GM18907 (cell line): ENCODE measurements at regions not wholly inside any gene's neighbourhood (a gene's known extent, or its start where the extent isn't known, plus 50 kb on each side); places are given as distances from the start of the nearest gene placed in this dataset.

Experiments used
- ATAC-seq: cut with Tn5 transposase; IDR thresholded peaks from one replicate; pipeline ENCODE4 v1.9.1; 2021; ENCODE audit warnings: mild to moderate bottlenecking, moderate library complexity; ENCODE audit not compliant: unreplicated experiment

DNA sequence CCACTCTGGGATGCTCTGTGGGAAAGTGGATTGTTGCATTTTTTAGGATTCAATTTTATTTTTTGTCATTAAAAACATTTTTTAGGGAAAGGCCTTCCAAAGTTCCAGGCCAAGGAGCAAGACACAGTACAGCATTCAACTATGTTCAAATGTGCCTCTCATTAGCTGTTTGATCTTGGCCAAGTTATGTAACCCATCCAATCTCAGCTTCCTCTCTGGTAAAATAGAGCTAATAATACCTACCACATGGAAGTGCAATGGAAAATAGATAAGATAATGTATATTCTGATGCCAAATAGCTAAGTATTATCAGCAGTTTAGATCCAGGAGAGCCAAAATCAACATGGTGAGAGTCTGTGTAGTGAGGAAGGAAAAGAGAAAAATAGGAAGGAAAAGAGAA, 220.3 kb upstream of the SESN3 start:
- ATAC-seq: no peak

DNA sequence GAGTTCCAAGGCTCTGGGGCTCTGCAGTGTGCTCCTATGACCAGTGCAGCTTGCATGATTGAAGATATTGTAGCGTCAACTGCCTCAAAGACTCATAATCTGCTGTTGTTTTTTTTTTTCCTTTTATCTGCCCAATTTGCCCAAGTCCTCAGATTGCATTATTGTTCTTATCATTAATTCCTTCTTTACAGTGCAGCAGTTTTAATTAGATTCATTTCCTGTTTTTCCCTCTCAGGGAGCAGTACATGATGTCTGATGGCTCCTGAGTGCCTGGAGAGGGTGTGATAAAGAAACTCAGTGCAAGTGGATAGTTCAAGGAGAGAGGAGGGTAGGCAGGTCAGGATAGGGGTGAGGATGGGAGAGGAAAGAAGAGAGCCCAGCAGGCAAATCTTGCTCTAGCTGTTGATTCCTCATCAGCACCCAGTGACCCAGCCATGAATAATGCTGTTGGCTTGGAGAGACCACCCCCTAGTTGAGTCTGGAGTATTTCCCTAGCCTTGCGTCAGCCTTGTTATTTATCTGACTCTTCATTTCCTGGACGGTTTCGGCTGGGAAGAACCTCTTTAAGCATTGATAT, 219.6 kb upstream of the SESN3 start:
- no peak for ATAC-seq

DNA sequence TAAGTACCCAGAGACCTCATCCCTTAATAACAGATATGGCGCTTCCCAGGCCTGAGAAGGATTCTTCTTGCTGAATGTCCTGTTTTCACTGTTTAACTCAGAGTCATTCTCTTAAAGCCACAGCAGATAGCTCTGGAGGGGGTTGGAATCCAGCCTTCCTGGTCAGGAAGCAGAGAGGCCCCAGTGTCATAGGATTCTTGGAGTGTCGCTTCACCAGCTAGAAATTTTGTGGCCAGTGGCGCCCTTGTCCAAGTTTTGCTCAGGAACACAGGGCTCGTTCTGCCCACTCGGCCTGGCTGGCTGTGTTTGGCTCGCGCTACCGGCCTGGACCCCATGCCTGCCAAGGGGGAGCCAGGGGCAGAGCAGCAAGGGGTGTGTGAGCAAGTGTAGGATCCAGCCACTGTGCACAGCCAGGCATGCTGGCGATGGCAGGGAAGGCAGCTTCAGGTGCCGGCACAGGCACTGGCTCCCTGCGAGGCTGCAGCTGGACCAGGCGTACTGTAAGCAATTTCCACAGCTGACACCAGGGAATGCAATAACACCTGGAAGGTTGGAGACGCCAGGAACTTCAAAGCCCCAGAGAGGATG, 214.8 kb upstream of the SESN3 start:
- no peak for ATAC-seq

DNA sequence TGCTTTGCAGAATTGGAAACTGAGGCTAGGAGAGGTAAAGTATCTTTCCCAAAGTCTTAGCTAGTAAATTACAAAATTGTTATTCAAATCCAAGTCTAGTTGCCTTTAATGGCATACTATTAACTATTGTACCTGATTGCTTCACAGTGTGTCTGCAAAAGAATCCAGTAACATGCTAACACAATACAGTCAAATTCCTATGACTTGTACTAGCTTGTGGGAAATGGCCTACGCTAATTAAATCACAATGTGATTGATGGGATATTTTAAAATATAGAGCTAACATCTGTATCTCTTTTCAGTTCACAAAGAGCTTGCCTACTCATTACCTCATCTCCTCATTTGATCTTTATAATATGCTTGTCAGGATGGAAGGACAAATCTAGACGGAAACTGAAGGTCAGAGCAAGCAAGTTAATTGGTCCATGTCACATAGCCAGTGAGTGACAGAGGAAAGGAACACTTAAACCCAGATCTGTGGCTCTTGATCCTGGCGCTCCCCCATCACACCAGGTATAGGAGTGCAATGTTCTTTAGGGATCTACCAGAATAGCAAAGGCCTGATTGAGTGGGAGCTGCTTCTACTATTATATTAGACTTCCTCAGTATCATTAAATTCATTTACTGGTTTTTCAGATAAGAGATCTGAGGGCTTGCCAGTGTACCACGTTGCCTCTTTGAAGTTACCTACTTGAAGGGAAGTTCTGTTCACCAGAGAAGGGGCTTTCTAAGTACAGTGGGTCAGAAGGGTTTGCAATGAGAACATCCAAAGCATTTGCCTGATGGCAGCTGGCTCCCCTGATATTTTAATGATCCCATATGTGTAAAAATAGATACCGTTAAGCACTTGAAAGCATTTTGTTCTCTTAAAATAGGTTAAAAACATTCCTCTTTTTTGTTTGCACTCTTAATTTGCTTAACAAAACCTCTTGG, 213.6 kb upstream of the SESN3 start:
- no peak for ATAC-seq

DNA sequence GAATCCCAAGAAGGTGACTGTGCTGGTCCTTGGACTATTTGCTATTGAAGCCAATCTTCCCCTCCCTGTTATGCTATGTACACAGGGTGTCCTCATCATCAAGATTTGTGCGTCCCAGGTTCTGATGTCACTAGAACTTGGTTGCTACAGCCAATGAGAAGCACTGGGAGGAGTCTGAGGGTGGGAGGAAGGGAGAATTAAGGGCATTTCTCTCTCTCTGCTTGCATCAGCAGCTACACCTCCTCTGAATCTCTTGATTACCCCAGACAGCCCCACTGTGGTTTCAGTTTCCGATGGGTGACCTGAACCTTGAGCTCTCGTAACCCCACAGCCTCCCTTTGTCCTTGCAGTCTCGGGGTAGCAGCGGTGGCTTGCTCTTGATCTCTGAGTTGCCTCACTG, 212.4 kb upstream of the SESN3 start:
- peak; percentile 98 for ATAC-seq

DNA sequence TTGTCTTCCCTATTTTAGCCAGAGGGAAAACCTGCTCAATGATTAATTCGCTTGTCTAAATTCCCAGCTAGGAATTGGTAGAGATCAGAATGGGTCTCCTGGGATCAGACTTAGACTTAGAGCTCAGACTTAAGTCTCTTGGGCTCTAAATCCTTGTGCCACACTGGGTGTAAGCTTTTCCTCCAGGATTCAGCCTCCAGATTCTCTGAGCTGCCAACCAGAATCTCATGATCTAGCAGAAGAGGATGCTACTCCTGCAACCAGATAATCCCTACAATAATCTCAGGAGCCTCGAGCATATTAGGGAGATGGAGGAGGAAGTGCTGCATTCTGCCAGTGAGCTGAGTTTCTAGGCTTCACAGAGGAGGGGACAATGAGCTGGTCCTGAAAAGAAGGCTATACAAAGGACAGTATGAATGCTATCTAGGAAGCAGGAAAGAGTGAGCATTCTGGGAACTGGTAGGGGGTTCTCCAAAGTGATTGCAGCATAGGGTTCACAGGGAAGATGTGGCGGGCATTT, 211.6 kb upstream of the SESN3 start:
- ATAC-seq: no peak

DNA sequence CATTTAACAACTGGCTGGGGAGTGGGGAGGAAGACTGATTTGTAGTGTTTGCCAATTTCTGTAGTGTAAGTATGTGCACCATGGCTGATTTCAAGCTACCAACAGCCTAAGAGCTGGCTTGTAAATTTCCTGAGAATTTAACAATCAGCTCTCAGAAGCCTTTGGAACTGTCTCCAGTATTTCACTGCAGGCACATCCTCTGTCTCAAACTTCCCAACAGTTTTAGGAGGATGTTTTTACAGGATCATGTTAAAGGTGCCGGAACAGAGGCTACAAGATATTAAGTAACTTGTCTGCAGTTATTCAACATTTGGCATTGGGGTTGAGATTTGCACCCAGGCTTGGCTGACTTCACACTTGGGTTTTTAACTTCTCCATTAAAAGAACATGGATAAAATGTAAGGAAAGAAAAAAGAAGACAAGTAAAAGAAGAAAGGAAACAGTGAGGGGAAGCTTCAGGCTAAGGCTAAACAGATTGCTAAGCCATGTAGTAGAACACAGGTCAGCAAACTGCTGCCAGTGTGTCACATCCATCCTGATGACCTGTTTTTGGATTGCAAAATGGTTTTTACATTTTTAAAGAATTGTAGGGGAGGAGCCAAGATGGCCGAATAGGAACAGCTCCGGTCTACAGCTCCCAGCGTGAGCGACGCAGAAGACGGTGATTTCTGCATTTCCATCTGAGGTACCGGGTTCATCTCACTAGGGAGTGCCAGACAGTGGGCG, 204.8 kb upstream of the SESN3 start:
- ATAC-seq: no peak

DNA sequence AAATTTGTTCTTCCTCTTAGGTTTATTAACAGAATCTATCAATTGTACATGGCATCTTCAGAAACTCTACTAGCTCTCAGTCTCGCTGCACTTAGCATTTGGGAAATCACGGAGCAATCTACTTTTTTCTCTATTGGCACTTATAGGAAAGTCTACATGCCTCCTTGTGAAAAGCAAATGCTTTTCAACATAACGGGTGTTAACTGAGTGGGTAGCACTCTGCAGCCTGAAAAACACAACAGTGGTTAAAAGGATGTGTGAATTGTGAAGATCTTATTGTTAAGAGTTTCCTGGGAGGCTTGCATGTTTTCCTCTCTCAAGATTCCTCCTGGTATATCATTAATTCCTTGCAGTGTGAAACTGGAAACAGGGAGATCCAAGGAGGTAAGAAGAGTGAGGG, 204.2 kb upstream of the SESN3 start:
- no peak for ATAC-seq

DNA sequence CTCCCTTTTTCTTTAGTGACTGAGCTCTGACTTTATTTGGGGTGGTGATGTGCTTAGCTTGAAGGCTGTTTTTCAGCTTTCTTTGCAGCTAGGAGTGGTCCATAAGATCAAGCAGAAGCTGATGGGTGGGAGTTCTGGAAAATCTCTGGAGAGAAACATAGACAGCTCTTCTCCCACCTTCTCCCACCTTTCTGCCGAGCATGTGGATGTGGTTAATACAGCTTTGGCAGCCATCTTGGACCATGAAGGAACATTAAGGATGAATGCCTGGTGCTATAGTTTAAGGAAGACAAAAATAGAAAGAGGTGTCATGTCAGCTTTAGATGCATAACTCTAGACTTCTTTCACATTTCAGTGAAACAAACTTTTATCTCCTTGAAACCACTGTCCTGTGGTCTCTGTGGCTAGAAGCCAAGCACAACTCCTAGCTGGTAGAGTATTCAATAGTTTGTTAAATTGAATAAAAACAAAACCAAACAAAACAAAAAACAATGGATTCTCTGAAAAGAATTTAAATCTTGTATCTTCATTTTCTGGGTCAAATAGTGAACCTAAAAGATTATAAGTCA, 203.6 kb upstream of the SESN3 start:
- no peak for ATAC-seq

DNA sequence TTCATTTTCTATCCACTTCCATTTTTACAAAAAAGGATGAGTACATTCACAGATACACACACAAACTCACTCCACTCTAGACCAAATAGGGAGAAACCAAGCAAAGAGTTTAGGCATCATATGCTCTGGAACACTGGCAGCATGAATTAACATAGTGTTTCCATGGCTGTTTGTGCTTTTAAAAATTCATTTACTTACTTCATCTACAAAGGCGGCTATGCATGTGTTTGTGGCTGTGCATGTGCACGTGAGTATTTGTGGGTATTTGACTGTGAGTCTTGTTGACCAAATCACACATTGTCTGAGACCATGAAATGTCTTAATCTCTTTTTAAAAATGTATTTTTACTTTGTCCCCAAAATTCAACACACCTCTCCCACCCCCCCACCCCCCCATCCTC, 203.0 kb upstream of the SESN3 start:
- no peak for ATAC-seq

DNA sequence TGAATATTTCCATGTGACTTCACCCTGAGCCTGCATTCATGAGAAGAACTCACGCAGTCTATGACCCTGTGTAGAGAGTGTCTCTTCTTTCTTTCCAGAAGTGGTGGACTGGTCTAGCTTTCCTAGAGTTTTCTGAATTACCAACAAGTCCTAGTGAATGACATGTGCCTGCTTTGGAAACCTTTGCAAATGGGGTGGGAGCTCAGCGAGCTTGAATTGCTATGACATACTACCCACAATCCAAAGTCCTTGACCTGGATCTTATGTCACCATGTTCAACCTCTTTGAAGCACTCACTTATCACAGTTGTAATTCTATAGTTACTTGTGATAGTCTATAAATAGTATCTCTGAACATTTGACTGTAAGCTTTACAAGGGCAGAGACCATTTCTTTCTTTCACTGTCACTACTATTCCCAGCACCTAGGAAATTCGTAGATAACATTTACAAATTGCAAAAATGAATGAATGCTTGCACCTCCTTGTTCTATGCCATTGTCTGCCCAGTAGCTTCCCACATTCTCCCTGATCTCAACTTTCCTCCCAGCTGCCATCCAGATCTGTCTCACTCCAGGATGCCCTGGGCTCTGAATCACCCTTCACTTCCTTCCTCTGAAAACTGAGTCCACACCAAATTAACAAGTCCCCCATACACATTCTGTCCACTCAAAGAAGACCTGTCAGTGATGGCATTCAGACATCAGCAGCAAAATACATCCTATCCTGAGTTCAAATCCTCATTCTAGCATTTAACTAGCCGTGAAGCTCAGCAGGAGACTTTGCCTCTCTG, 201.9 kb upstream of the SESN3 start:
- ATAC-seq: no peak

DNA sequence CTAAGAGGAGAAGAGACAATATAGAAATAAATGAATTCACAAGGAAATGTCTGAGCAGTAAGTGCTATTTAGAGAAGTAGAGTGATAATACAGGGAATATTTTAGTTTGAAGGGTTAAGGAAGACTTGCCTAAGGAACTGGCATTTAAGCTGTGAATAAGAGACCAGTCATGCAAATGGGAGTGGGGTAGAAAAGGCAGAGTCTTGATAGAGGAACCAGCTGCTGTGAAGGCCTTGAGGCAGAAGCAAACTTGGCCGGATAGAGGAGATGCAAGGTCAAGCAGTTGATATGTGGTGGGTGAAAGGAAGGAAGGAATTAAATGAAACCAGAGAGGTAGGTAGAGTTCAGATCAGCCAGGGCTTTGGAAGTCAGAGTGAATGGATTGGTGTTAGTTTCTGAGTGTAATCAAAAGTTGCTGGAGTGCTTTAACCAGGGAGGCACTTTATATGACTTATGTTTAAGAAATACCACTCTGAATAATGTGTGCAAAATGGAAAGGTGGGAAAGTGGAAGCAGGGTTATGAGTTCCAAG, 198.4 kb upstream of the SESN3 start:
- ATAC-seq: no peak

DNA sequence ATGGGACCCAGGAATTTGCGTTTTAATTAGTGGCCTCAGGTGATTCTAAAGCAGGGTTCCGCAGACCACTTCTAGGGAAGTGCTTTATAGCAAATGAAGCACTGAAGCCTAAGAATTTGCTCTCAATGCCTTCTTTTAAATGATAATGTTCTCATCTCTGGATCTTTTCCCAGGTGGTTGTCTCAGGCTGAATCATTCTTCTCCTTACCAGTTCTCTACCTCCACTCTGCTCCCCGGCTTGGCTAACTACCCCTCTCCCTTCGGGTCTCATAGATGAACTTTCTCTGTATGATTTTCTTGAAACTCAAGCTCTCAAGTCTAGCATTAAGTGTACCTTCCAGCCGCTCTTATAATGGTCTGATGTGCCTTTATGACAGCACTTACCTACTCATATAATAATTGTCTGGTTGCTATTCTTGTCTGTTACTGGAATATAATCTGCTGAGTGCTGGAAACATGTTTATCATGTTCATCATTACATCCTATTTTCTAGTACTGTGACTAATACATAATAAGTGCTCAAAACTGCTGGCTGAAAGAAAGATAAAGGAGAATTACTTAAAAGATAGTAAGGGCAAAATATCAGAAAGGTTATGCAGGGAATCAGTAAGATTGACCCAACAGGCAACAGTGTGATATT, 195.9 kb upstream of the SESN3 start:
- no peak for ATAC-seq

DNA sequence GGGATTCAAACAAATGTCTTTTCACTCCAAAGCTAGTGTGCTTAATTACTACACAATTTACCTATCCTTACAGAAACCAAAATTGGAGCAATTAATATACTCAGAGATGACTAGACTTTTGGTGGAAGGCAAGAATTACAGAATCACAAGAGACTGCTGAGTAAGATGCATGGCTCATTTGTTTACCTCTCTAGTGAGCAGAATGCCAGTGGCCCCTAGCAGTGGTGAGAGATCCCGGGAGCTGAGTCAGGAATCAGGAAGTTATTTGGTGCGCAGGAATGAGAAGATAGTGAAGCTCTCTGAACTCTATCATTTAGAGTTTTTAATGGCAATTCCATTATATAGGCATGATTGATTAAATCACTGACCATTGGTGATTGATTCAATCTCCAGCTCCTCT, 188.9 kb upstream of the SESN3 start:
- no peak for ATAC-seq

DNA sequence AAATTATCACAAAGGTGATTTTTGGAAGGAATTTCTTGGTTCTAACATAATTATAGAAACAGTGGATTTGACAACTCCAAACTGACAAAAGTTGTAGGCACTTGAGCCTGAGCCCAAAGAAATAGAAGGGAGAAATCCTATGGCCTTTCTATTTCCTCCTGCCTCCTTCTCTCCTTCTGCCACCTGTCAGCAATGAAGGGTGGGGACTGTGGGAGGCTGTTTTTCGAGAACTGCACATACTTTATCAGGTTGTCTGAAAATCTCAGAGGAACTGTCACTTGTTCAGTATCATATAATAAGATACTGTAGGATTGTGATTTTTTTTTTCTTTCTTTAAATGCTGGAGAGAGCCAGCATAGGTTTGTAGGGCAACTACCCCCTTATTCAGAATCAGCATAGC, 187.9 kb upstream of the SESN3 start:
- ATAC-seq: no peak

DNA sequence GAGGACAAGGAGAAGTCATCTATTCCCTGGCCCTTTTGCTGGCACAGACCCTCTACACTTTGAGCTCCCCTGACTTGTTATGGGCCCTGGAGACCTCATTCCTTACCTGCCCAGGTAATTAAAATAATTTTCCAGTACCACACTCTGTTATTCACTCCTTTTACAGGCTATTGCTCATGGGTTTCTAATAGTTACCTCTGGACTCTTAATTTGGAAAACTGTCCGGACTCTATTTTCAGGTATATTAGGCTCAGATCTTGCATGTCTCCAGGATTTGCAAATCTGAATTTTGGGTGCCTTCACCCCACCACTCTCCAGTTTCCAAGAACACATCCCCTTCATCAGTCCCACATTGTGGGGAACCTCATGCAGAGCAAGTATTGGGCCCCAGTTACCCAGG, 186.8 kb upstream of the SESN3 start:
- no peak for ATAC-seq

DNA sequence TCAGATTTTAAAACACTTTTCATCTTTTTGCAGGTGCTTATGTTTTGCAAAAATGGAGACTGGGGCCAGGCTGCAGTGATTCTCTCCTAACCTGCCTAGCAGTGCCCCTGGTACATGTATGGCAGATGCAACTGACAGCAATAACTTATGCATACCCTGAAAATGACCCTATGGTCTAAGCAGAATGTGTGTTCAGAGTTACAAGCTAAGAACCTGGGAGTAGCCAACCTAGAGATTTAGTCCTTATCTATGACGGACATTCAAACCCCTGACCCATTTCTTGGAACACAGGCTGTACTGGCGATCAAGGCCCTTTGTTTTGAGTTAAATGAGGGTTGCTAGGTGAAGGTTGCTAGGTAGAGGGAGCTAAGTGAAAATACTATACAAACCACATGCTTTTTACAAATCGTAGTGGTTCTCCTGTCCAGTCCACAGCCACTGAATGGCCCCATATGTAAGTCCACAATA, 184.9 kb upstream of the SESN3 start:
- no peak for ATAC-seq

DNA sequence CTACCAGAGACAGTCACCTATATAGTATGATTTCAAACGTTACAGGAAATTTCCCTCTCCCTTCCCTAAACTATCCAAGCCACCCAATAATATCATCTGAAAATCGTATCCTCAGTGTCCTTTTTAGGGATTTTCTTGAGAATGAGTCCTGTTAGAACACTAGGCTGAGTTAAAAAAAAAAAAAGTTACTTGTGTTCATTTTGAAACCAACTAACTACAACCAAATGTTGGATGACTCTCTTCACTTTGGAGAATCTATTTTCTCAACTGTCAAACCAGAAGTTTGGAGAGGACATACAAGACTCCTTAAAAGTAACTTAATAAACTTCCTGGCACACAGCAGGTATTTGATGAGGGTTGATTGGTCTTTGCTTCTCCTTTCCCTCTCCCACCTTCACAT, 183.2 kb upstream of the SESN3 start:
- ATAC-seq: no peak

DNA sequence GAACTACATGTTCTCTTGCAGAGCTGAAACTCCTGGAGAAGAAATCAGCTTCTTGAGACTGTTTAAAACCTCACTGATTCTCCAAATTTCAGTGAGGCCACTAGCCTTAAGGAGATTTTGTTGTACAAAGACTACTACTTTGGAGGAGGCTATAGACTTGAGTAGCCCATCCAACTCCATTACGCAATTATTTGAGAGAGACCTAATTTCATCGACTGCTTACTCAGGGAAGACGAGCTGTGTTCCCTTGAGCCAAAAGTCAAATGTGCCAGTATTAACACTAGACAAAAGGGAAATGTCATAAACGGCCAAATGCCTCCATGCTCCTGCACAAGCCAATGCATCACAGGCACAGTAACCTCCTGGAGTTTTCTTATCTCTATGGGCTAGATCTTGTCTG, 182.8 kb upstream of the SESN3 start:
- no peak for ATAC-seq
